ENCODE measurements at regions not wholly inside any gene's neighbourhood (a gene's known extent, or its start where the extent isn't known, plus 50 kb on each side); places are given as distances from the start of the nearest gene placed in this dataset.
"Not testable (repeated sequence)": the region's sequence is repeated elsewhere in the genome, so short reads cannot be mapped to it uniquely, and the experiment has no call there.

GRCh38 chr6:74597840-74598239 is 608.0 kb downstream of the COL12A1 start:
- H3K4me3 ChIP-seq (ENCODE audit: low read depth, low read length), result no peak overlapping the region
- no peak for TF ChIP-seq CTCF (IDR thresholded peaks at IDR 0.05; ENCODE audit: insufficient read depth, low read length)
- DNase-seq (ENCODE audit: low read depth), result no peak

- TF ChIP-seq CTCF (IDR thresholded peaks at IDR 0.05; ENCODE audit: insufficient read depth, low read length), result no peak
- DNase-seq (ENCODE audit: low read depth), result peak; percentile 45
- no peak overlapping the region for H3K4me3 ChIP-seq (ENCODE audit: low read depth, low read length)
These were observed 608.6 kb downstream of the COL12A1 start for GRCh38 chr6:74597266-74597665.

- H3K4me3 ChIP-seq (ENCODE audit: low read depth, low read length), result no peak overlapping the region
- no peak for DNase-seq (ENCODE audit: low read depth)
- no peak for TF ChIP-seq CTCF (IDR thresholded peaks at IDR 0.05; ENCODE audit: insufficient read depth, low read length)
These were observed 609.3 kb downstream of the COL12A1 start for GRCh38 chr6:74596588-74596987.

- not testable (repeated sequence) for DNase-seq (ENCODE audit: low read depth); H3K4me3 ChIP-seq (ENCODE audit: low read depth, low read length)
These were observed 611.5 kb downstream of the COL12A1 start for GRCh38 chr6:74594350-74594749.

GRCh38 chr6:74588094-74588832 is 617.6 kb downstream of the COL12A1 start:
- no peak for TF ChIP-seq CTCF (IDR thresholded peaks at IDR 0.05; ENCODE audit: insufficient read depth, low read length)
- DNase-seq (ENCODE audit: low read depth), result no peak
- no peak overlapping the region for H3K4me3 ChIP-seq (ENCODE audit: low read depth, low read length)

- H3K4me3 ChIP-seq (ENCODE audit: low read depth, low read length), result no peak overlapping the region
- no peak for DNase-seq (ENCODE audit: low read depth)
- TF ChIP-seq CTCF (IDR thresholded peaks at IDR 0.05; ENCODE audit: insufficient read depth, low read length), result no peak
These were observed 618.5 kb downstream of the COL12A1 start for GRCh38 chr6:74587386-74587785.

- no peak for TF ChIP-seq CTCF (IDR thresholded peaks at IDR 0.05; ENCODE audit: insufficient read depth, low read length)
- DNase-seq (ENCODE audit: low read depth), result no peak
- no peak overlapping the region for H3K4me3 ChIP-seq (ENCODE audit: low read depth, low read length)
These were observed 620.1 kb downstream of the COL12A1 start for GRCh38 chr6:74585753-74586152.

All from fibroblast of the aortic adventitia (primary cell).